Transverse colon (tissue), 4 donors: ENCODE measurements at regions not wholly inside any gene's neighbourhood (a gene's known extent, or its start where the extent isn't known, plus 50 kb on each side); places are given as distances from the start of the nearest gene placed in this dataset.

ENCODE experiments used
- CTCF ChIP-seq, 5 experiments: fragments of 200-600 bp in 3 of 5; fragments of 450-650 bp in 2 of 5; sonication (generic) in 3 of 5; IDR thresholded peaks; 1 replicate in 2 of 5; 2 replicates in 3 of 5; pipeline ENCODE4 v1.5.1; 2016 to 2017; ENCODE audit warnings: antibody characterized with exemption in 5 of 5, inconsistent platforms in 3 of 5, mild to moderate bottlenecking in 2 of 5, moderate library complexity in 1 of 5
- EP300 ChIP-seq: sonication (generic); formaldehyde crosslinking; IDR thresholded peaks from one replicate; pipeline ENCODE4 v1.6.1; 2017; ENCODE audit warnings: antibody characterized with exemption, low read depth
- POLR2A ChIP-seq: fragments of 450-650 bp; IDR thresholded peaks from one replicate; pipeline ENCODE4 v1.6.1; 2016; ENCODE audit warnings: antibody characterized with exemption, mild to moderate bottlenecking, moderate library complexity
- POLR2AphosphoS5 ChIP-seq, 3 donors: sonication (generic); formaldehyde crosslinking; IDR thresholded peaks; one replicate each; pipeline ENCODE4 v1.6.1; 2016; ENCODE audit warnings: antibody characterized with exemption in 3 of 3

- TF ChIP-seq POLR2AphosphoS5 (IDR thresholded peaks at IDR 0.05): no peak
- TF ChIP-seq CTCF (IDR thresholded peaks at IDR 0.05): no peak
- TF ChIP-seq POLR2A: no peak
- TF ChIP-seq EP300: no peak
Measured at GRCh38 chr6:20331042-20331441, 70.6 kb upstream of the E2F3 start.
